G401 (cell line): ENCODE measurements at regions not wholly inside any gene's neighbourhood (a gene's known extent, or its start where the extent isn't known, plus 50 kb on each side); places are given as distances from the start of the nearest gene placed in this dataset.
A peak's percentile ranks its signal among the peaks of the same experiment; 100 is the strongest.
"Not testable (repeated sequence)": the region's sequence is repeated elsewhere in the genome, so short reads cannot be mapped to it uniquely, and the experiment has no call there.

Source experiments
- DNase-seq: peaks from one replicate; pipeline ENCODE4 v3.0.0-alpha.2; 2015; ENCODE audit warnings: low spot score
- in situ Hi-C: cut with HindIII; loops from 2 replicates; pipeline ENCODE4 v1.10.0; 2016; ENCODE audit warnings: low sequenced_read_pairs, mixed read lengths

- in situ Hi-C loops = no loop called here
These were observed 175.4 kb upstream of the CDKN3 start for GRCh38 chr14:54221432-54221803.

GRCh38 chr14:54221971-54222370 lies 174.8 kb upstream of the CDKN3 start:
- in situ Hi-C loops = no loop called here
- no peak for DNase-seq

More at GRCh38 chr14:54221432-54221803, 175.4 kb upstream of the CDKN3 start:
- DNase-seq = no peak

- in situ Hi-C loops = no loop called here
These were observed 172.9 kb upstream of the CDKN3 start for GRCh38 chr14:54223831-54224402.

GRCh38 chr14:54225457-54226060 lies 171.2 kb upstream of the CDKN3 start:
- in situ Hi-C loops = no loop called here
- no peak for DNase-seq

More at GRCh38 chr14:54223831-54224402, 172.9 kb upstream of the CDKN3 start:
- no peak for DNase-seq

- no peak for DNase-seq
- in situ Hi-C loops = no loop called here
These were observed 170.7 kb upstream of the CDKN3 start for GRCh38 chr14:54226103-54226502.

- in situ Hi-C loops = no loop called here
- no peak for DNase-seq
These were observed 170.2 kb upstream of the CDKN3 start for GRCh38 chr14:54226558-54226957.

GRCh38 chr14:54229136-54229535 lies 167.7 kb upstream of the CDKN3 start:
- DNase-seq = no peak
- in situ Hi-C loops = no loop called here

GRCh38 chr14:54230645-54231044 lies 166.2 kb upstream of the CDKN3 start:
- no peak for DNase-seq
- in situ Hi-C loops = no loop called here

GRCh38 chr14:54232735-54233134 lies 164.1 kb upstream of the CDKN3 start:
- no peak for DNase-seq
- in situ Hi-C loops = no loop called here

GRCh38 chr14:54241517-54241916 lies 155.3 kb upstream of the CDKN3 start:
- in situ Hi-C loops = no loop called here
- no peak for DNase-seq

GRCh38 chr14:54251356-54251755 lies 145.5 kb upstream of the CDKN3 start:
- in situ Hi-C loops = no loop called here
- DNase-seq = no peak

GRCh38 chr14:54252072-54252730 lies 144.6 kb upstream of the CDKN3 start:
- in situ Hi-C loops = no loop called here
- no peak for DNase-seq

- no peak for DNase-seq
- in situ Hi-C loops = no loop called here
These were observed 143.4 kb upstream of the CDKN3 start for GRCh38 chr14:54253195-54253947.

- no peak for DNase-seq
- in situ Hi-C loops = no loop called here
These were observed 140.7 kb upstream of the CDKN3 start for GRCh38 chr14:54256156-54256555.

GRCh38 chr14:54257424-54257823 lies 139.4 kb upstream of the CDKN3 start:
- in situ Hi-C loops = no loop called here
- peak; percentile 79 for DNase-seq

- in situ Hi-C loops = no loop called here
These were observed 138.4 kb upstream of the CDKN3 start for GRCh38 chr14:54258382-54258781.

GRCh38 chr14:54259821-54260220 lies 137.0 kb upstream of the CDKN3 start:
- in situ Hi-C loops = no loop called here

More at GRCh38 chr14:54258382-54258781, 138.4 kb upstream of the CDKN3 start:
- peak; percentile 32 for DNase-seq

GRCh38 chr14:54261283-54261682 lies 135.5 kb upstream of the CDKN3 start:
- DNase-seq = no peak
- in situ Hi-C loops = no loop called here

More at GRCh38 chr14:54259821-54260220, 137.0 kb upstream of the CDKN3 start:
- no peak for DNase-seq

GRCh38 chr14:54266616-54267015 lies 130.2 kb upstream of the CDKN3 start:
- DNase-seq, in situ Hi-C loops: not testable (repeated sequence)

- no peak for DNase-seq
- in situ Hi-C loops = no loop called here
These were observed 129.6 kb upstream of the CDKN3 start for GRCh38 chr14:54267172-54267571.
